ENCODE measurements at regions not wholly inside any gene's neighbourhood (a gene's known extent, or its start where the extent isn't known, plus 50 kb on each side); places are given as distances from the start of the nearest gene placed in this dataset.

GRCh38 chr22:49568751-49569285, 258.9 kb downstream of the BRD1 start:
- DNase-seq (ENCODE audit: low read depth in 2 of 2), result no peak

GRCh38 chr22:49567899-49568750, 259.5 kb downstream of the BRD1 start:
- no peak for DNase-seq (ENCODE audit: low read depth in 2 of 2)

GRCh38 chr22:49566693-49567092, 261.0 kb downstream of the BRD1 start:
- DNase-seq (ENCODE audit: low read depth in 2 of 2), result no peak

GRCh38 chr22:49566141-49566541, 261.5 kb downstream of the BRD1 start:
- DNase-seq (ENCODE audit: low read depth in 2 of 2), result no peak

GRCh38 chr22:49565516-49565855, 262.2 kb downstream of the BRD1 start:
- DNase-seq (ENCODE audit: low read depth in 2 of 2), result no peak

GRCh38 chr22:49564666-49565515, 262.8 kb downstream of the BRD1 start:
- no peak for DNase-seq (ENCODE audit: low read depth in 2 of 2)

GRCh38 chr22:49564054-49564453, 263.6 kb downstream of the BRD1 start:
- DNase-seq (ENCODE audit: low read depth in 2 of 2), result no peak

- DNase-seq (ENCODE audit: low read depth in 2 of 2), result no peak
Measured at GRCh38 chr22:49562685-49563249, 264.9 kb downstream of the BRD1 start.

- no peak for DNase-seq (ENCODE audit: low read depth in 2 of 2)
Measured at GRCh38 chr22:49561976-49562375, 265.7 kb downstream of the BRD1 start.

- DNase-seq (ENCODE audit: low read depth in 2 of 2), result no peak
Measured at GRCh38 chr22:49561338-49561737, 266.3 kb downstream of the BRD1 start.

- no peak for DNase-seq (ENCODE audit: low read depth in 2 of 2)
Measured at GRCh38 chr22:49555526-49555925, 272.1 kb downstream of the BRD1 start.

- DNase-seq (ENCODE audit: low read depth in 2 of 2), result no peak
Measured at GRCh38 chr22:49554741-49555140, 272.9 kb downstream of the BRD1 start.

- DNase-seq (ENCODE audit: low read depth in 2 of 2), result no peak
Measured at GRCh38 chr22:49554296-49554625, 273.4 kb downstream of the BRD1 start.

GRCh38 chr22:49553518-49554295, 274.0 kb downstream of the BRD1 start:
- DNase-seq (ENCODE audit: low read depth in 2 of 2), result no peak

- DNase-seq (ENCODE audit: low read depth in 2 of 2), result no peak
Measured at GRCh38 chr22:49553076-49553475, 274.6 kb downstream of the BRD1 start.

- DNase-seq (ENCODE audit: low read depth in 2 of 2), result no peak
Measured at GRCh38 chr22:49551897-49552614, 275.6 kb downstream of the BRD1 start.

GRCh38 chr22:49551446-49551845, 276.2 kb downstream of the BRD1 start:
- DNase-seq (ENCODE audit: low read depth in 2 of 2), result no peak

- DNase-seq (ENCODE audit: low read depth in 2 of 2), result no peak
Measured at GRCh38 chr22:49550766-49551362, 276.8 kb downstream of the BRD1 start.

GRCh38 chr22:49550141-49550430, 277.6 kb downstream of the BRD1 start:
- DNase-seq (ENCODE audit: low read depth in 2 of 2), result no peak

GRCh38 chr22:49549256-49550140, 278.2 kb downstream of the BRD1 start:
- DNase-seq (ENCODE audit: low read depth in 2 of 2), result no peak
